ENCODE measurements at regions not wholly inside any gene's neighbourhood (a gene's known extent, or its start where the extent isn't known, plus 50 kb on each side); places are given as distances from the start of the nearest gene placed in this dataset.
"Not testable (repeated sequence)": the region's sequence is repeated elsewhere in the genome, so short reads cannot be mapped to it uniquely, and the experiment has no call there.

- no peak for DNase-seq
These were observed 115.0 kb upstream of the EPB41L4A start for GRCh38 chr5:112534067-112534583.

GRCh38 chr5:112534611-112535255 lies 115.7 kb upstream of the EPB41L4A start:
- no peak for DNase-seq

- DNase-seq, result no peak
These were observed 116.3 kb upstream of the EPB41L4A start for GRCh38 chr5:112535356-112535755.

- not testable (repeated sequence) for DNase-seq
These were observed 125.5 kb upstream of the EPB41L4A start for GRCh38 chr5:112544558-112544957.

GRCh38 chr5:112546946-112547592 lies 128.0 kb upstream of the EPB41L4A start:
- DNase-seq, result no peak

- DNase-seq, result no peak
These were observed 129.3 kb upstream of the EPB41L4A start for GRCh38 chr5:112548246-112548881.

- no peak for DNase-seq
These were observed 130.1 kb upstream of the EPB41L4A start for GRCh38 chr5:112549127-112549526.

GRCh38 chr5:112549605-112550166 lies 130.6 kb upstream of the EPB41L4A start:
- no peak for DNase-seq

- peak; percentile 12 to 69 for DNase-seq
These were observed 132.4 kb upstream of the EPB41L4A start for GRCh38 chr5:112551419-112552032.

- no peak for DNase-seq
These were observed 133.1 kb upstream of the EPB41L4A start for GRCh38 chr5:112552216-112552615.

- DNase-seq, result no peak
These were observed 133.7 kb upstream of the EPB41L4A start for GRCh38 chr5:112552791-112553190.

GRCh38 chr5:112554101-112554977 lies 135.3 kb upstream of the EPB41L4A start:
- no peak for DNase-seq

- no peak for DNase-seq
These were observed 136.1 kb upstream of the EPB41L4A start for GRCh38 chr5:112555197-112555596.

GRCh38 chr5:112555691-112556090 lies 136.6 kb upstream of the EPB41L4A start:
- no peak for DNase-seq

GRCh38 chr5:112559501-112559900 lies 140.4 kb upstream of the EPB41L4A start:
- DNase-seq, result not testable (repeated sequence)

- no peak for DNase-seq
These were observed 141.3 kb upstream of the EPB41L4A start for GRCh38 chr5:112560371-112560770.

GRCh38 chr5:112563169-112563826 lies 144.2 kb upstream of the EPB41L4A start:
- no peak for DNase-seq

- DNase-seq, result no peak
These were observed 147.2 kb upstream of the EPB41L4A start for GRCh38 chr5:112566251-112566650.

- DNase-seq, result no peak
These were observed 150.5 kb upstream of the EPB41L4A start for GRCh38 chr5:112569596-112569995.

- no peak for DNase-seq
These were observed 151.8 kb upstream of the EPB41L4A start for GRCh38 chr5:112570708-112571444.

- DNase-seq, result no peak
These were observed 154.4 kb upstream of the EPB41L4A start for GRCh38 chr5:112573441-112573840.

Data from SW 1271 (cell line).